ENCODE measurements at regions not wholly inside any gene's neighbourhood (a gene's known extent, or its start where the extent isn't known, plus 50 kb on each side); places are given as distances from the start of the nearest gene placed in this dataset.
"Not testable (repeated sequence)": the region's sequence is repeated elsewhere in the genome, so short reads cannot be mapped to it uniquely, and the experiment has no call there.

DNA sequence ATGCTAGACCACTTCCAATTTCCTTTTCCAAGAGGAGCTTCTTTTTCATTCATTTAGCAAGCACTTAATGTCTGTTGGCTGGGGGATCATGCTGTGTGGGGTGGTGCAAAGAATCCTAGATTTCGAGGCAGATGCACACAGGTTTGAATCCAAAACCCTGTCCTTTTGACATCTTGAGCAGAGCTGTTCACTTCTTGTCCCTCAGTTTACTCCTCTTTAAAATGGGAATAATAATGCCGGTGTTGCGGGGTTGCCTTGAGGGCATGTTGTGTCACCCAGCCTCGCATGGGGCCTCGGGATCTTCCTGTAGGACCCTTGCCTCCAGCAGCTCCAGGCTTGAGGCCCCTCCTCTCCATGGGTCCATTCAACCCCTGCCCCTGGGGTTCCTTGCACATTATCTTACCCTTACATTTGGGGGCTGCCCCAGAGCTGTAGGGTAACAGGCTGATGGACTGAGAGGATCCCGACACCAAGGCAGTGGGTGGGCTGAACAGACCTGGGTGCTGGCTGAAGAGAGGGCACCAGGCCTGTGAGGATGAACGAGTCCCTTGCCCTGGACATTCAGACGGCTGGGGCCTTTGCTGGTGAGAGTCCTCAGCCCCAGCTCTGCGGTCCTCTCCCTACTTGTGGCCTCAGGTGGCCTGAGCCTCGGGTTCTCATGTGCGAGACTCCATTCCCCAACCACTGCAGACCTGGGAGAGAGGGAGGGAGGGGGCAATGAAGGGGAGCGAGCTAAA is 145.8 kb downstream of the BARX1 start:
- no peak for DNase-seq

DNA sequence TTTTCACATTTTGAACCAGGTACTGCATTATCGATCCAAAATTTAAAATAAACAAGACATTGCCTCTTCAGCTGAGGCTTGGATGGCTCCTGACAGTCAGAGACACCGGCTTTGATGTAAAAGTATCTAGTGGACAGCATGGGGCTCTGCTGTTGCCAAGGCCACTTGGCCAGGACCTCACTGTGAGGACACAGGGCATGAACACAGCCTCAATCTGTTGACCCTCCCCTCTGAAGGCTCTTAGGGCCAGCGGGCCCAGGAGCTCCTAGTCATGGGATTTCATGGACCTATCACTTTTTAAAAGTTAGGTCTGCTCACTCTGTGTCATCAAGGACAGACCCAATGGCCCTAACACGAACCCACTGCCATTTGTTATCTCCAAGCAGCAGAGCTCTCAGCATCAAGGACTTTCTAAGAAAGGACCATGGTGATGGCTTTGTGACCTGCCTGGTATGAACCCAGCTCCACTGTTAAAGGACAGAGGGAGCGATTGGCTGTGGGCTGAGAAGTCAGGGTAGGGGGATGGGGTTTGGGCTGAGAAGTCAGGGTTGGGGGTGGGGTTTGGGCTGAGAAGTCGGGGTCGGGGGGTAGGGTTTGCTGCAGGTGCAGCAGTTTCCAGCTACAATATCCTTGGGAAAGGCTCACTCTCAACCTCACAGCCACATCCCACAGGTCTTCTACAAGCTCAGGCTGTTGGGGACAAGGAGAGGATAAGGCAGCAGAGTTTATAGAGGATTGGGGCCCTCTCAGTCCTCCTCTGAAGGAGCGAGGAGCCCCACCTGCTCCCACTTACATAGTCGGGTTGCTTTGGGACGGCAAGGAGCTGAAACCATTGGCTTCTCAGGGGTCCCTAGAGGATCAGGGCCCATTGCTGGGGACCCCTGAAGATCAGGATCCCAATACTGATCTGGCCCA is 146.8 kb downstream of the BARX1 start:
- DNase-seq = no peak

DNA sequence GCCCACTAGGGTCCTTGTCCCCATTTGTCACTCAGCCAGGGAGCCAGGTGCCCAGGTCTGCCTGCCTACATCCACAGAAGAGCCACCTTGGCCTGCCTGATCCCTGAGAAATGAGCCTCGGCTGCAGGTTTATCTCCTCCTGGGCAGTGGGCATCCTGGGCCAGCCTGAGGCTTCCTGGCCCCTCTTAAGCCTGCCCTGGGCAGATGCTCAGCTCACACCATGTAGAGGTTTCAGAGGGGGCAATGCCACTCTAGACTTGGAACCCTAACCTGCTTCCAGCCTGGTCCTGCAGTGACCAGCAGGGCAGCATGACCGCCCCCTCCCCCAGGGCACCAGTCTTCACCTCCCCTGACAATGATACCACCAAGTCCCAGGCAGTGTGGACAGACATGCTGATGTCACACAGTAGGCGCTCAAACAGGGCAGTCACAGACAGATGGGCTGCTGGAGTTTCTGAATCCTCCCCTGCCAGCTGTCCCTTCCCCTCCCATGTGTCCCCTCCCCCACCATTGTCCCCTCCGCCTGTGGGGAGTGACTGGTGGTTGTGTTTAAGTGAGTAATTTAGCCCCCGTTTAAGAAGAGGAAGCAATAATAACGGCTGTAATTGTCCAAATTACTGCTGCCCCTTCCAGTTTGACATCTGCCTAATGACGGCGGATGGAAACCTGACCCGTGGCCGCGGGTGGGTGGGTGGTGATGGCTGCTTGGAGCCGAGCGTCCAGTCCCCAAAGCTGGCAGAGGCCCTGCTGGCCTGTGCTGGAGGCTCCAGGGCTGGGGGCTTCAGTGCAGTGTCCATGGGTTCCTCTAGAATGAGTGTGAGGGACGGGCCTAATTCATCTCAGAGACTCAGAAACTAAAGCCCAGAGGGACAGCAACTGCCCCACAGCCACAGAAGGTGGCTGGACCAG is 147.7 kb downstream of the BARX1 start:
- peak; percentile 78 for DNase-seq

GRCh38 chr9:93801581-93802284 is 153.4 kb downstream of the BARX1 start:
- no peak for DNase-seq

- DNase-seq = no peak
Measured at GRCh38 chr9:93801120-93801519, 154.0 kb downstream of the BARX1 start.

- no peak for DNase-seq
Measured at GRCh38 chr9:93792358-93792757, 162.8 kb downstream of the BARX1 start.

GRCh38 chr9:93786204-93786603 is 169.0 kb downstream of the BARX1 start:
- no peak for DNase-seq

DNA sequence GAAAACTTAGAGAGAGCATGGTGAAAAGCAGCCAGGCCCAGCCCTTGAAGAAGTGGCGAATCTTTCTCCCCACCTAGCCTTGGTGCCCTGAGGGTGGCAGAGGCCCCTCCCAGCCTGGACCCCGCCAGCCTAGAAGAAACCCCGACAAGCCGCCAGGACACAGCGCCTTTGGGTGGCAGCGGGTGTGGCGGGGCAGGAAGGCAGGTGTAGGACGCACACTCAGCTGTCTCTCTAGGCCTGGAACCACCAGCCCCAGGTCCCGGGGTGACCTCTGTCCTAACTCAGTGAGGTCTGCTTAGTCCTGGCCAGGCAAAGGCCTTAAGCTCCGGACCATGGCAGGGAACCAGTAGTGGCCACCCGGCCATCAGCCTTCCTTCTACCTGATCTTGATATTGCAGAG is 178.3 kb downstream of the BARX1 start:
- no peak for DNase-seq

DNA sequence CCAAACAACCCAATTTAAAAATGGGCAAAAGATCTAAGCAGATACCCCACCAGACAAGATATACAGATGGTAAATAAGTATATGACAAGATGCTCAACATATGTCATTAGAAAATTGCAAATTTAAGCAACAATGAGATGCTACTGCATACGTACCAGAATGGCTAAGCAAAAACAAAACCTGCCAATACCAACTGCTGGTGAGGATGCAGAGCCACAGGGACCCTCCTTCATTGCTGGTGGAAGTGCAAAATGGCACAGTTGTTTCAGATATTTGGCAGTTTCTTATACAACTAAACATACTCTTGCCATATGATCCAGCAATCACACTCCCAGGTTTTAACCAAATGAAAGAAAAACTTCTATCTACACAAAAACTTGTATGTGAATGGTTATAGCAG is 178.9 kb downstream of the BARX1 start:
- DNase-seq = no peak

DNA sequence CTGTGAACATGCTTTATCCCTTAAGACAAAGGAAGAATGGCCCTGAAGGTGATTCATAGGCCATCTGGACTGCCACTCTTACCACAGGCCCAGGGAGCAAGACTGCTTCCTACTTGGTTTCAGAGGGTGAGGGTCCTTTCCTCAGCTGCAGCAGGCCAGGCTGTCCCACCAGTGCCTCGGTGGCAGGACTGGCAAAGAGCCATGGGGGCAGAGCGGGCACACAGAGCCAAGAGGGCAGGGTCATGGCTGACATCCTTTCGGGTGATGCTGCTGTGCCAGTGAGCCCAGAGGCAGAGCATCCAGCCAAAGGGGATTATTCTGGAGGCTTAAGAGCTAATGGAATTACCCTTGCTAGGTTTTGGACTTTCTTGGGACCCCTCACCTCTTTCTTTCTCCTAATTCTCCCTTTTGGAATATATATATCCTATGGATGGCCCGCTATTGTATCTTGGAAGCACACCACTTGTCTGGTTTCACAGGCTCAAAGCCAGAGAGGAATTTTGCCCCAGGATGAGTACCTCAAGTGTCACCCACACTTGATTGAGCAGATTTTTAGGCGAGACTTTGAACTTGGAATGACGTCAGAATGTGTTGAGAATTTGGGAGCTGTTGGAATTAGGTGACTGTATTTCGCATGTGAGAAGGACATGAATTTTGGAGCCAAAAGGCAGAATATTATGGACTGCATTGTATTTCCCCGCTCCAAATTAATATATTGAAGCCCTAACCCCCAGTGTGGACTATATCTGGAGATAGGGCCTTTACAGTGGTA is 180.6 kb downstream of the BARX1 start:
- DNase-seq = peak; percentile 47

- no peak for DNase-seq
Measured at GRCh38 chr9:93771276-93771675, 183.9 kb downstream of the BARX1 start.

DNA sequence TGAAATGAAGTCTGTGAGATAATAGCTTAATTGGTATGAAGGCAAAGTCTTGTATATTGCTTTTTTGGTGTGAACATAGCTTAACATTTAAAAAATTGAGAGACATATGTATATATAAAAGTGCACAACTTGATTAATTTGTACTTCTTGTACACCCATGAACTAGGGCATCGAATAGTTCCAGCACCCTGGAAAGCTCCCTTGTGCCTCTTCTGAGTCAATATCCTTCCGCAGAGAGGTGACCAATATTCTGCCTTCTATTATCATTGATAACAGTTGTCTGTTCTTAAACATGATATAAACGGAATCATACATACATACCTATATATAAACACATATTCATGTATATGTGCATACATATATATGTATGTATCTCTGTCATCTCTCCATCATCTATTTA is 185.4 kb downstream of the PHF2 start:
- DNase-seq = no peak

DNA sequence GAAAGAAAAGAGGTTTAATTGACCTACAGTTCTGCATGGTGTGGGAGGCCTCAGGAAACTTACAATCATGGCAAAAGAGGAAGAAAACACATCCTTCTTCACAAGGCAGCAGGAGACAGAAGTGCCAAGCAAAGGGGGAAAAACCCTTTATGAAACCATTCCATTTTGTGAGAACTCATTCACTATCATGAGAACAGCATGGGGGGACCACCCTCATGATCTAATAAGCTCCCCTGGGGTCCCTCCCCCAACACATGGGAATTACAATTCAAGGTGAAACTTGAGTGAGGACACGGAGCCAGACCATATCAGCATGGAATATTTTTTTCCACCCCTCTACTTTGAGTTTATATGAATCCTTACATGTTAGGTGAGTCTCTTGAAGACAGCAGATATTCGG is 173.7 kb downstream of the PHF2 start:
- DNase-seq = no peak

DNA sequence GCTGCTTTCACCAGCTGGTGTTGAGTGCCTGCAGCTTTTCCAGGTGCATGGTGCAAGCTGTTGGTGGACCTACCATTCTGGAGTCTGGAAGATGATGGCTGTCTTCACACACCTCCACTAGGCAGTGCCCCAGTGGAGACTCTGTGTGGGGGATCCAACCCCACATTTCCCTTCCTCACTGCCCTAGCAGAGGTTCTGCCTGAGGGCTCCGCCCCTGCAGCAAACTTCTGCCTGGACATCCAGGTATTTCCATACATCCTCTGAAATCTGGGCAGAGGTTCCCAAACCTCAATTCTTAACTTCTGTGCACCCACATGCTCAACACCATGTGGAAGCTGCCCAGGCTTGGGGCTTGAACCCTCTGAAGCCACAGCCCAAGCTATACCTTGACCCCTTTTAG is 172.4 kb downstream of the PHF2 start:
- DNase-seq = not testable (repeated sequence)

- no peak for DNase-seq
Measured at GRCh38 chr9:93731963-93732362, 155.6 kb downstream of the PHF2 start.

DNA sequence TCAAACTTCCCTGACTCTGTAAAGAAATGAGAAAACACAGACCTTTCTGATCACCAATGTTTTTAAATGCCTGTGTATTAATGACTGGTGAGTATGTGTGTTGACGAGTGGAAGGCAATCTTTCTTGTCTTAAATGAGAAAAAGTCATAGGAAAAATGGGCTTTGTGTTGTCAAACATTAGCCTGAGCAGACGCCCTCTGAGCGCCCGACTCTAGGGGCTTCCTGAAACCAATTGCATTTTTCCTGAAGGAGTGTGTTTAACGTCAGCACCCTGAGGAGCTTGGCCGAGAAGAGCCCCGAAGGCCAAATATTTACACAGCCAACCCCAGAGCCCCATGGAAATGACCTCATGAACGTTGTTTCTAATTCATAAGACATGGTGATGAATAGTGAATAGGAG is 154.3 kb downstream of the PHF2 start:
- DNase-seq = no peak

- no peak for DNase-seq
Measured at GRCh38 chr9:93730217-93730616, 153.8 kb downstream of the PHF2 start.
